ENCODE measurements at regions not wholly inside any gene's neighbourhood (a gene's known extent, or its start where the extent isn't known, plus 50 kb on each side); places are given as distances from the start of the nearest gene placed in this dataset.

DNA sequence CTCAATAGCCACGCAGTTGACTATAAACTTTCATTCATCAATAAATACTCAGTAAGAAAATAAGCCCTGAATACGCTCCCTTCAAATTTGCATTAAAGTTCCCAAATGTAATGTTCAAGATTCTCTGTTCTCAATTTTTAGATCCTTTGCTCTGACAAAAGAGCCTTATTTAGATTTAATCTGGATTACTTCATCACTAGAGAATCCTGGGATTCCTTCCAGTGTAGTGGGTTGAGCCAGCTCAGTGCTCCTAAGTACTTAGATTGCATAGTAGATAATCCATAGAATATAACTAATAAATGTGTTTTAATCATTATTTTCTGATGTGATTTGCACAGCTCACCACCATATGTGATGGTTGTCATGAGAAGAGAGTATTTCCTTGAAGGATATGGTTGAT, 1286.2 kb downstream of the SUCLG1 start:
- TF ChIP-seq, protein P1, sequence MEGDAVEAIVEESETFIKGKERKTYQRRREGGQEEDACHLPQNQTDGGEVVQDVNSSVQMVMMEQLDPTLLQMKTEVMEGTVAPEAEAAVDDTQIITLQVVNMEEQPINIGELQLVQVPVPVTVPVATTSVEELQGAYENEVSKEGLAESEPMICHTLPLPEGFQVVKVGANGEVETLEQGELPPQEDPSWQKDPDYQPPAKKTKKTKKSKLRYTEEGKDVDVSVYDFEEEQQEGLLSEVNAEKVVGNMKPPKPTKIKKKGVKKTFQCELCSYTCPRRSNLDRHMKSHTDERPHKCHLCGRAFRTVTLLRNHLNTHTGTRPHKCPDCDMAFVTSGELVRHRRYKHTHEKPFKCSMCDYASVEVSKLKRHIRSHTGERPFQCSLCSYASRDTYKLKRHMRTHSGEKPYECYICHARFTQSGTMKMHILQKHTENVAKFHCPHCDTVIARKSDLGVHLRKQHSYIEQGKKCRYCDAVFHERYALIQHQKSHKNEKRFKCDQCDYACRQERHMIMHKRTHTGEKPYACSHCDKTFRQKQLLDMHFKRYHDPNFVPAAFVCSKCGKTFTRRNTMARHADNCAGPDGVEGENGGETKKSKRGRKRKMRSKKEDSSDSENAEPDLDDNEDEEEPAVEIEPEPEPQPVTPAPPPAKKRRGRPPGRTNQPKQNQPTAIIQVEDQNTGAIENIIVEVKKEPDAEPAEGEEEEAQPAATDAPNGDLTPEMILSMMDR (IDR thresholded peaks at IDR 0.05), result no peak
- no peak for TF ChIP-seq POLR2A (IDR thresholded peaks at IDR 0.05)

Measured in ovary (tissue), 3 donors.